HG03025 (cell line): ENCODE measurements at regions not wholly inside any gene's neighbourhood (a gene's known extent, or its start where the extent isn't known, plus 50 kb on each side); places are given as distances from the start of the nearest gene placed in this dataset.
"Not testable (repeated sequence)": the region's sequence is repeated elsewhere in the genome, so short reads cannot be mapped to it uniquely, and the experiment has no call there.

Experiments
- ATAC-seq: cut with Tn5 transposase; IDR thresholded peaks from one replicate; pipeline ENCODE4 v1.9.1; 2021; ENCODE audit warnings: mild to moderate bottlenecking, moderate library complexity; ENCODE audit not compliant: unreplicated experiment, low FRiP score

GRCh38 chr5:56316299-56316994 lies 83.3 kb upstream of the ANKRD55 start:
- no peak for ATAC-seq

DNA sequence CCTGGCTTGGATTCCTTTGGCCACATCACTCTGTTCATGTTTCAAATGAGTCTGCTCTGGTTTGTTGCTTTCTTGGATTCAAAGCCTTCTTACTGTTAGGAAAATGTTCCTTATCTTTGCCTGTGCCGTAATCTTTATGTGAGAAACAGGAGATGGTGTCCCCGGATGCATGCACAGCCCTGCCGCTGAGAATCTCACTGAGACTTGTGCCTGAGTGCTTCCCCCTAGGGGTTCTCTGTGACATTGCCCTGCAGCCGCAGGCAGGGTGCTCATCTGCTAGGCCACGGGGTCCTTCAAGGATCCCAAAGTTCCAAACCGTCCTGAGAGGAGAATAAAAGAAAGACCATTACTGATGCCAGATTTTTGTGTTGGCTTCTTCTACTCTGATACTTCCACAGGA lies 81.4 kb upstream of the ANKRD55 start:
- ATAC-seq = no peak

GRCh38 chr5:56313596-56313995 lies 80.5 kb upstream of the ANKRD55 start:
- ATAC-seq = no peak

- ATAC-seq = no peak
Observed at GRCh38 chr5:56313004-56313531, 79.9 kb upstream of the ANKRD55 start.

GRCh38 chr5:56311306-56311905 lies 78.3 kb upstream of the ANKRD55 start:
- no peak for ATAC-seq

GRCh38 chr5:56310711-56311204 lies 77.6 kb upstream of the ANKRD55 start:
- no peak for ATAC-seq

DNA sequence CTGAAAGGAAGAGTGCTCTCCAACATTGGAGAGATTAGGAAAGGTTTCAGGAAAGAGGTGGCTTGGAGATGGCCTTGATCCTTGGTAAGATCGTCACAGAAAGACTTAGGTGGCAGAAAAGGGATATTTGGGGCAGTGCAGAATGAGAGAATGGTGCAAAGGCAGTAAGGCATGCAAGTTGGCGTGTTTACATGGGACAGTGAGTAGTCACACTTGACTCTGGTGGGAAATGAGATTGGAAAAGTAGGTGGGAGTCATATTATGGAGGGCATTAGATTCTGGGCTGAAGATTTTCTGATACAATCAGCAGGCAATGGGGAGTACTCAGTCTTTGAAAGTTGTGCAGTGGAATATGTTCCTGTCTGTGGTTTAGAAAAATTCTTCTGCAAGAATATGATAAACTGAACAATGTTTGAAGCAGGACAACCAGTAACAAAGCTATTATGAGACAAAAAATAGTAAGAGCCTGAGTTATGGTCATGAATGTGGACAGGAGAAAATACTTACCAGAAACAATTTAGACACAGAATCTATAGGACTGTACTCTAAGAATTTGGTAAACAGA lies 76.2 kb upstream of the ANKRD55 start:
- no peak for ATAC-seq

- ATAC-seq = no peak
Observed at GRCh38 chr5:56307714-56308333, 74.7 kb upstream of the ANKRD55 start.

GRCh38 chr5:56306433-56307150 lies 73.5 kb upstream of the ANKRD55 start:
- no peak for ATAC-seq

- no peak for ATAC-seq
Observed at GRCh38 chr5:56305001-56305950, 72.1 kb upstream of the ANKRD55 start.

DNA sequence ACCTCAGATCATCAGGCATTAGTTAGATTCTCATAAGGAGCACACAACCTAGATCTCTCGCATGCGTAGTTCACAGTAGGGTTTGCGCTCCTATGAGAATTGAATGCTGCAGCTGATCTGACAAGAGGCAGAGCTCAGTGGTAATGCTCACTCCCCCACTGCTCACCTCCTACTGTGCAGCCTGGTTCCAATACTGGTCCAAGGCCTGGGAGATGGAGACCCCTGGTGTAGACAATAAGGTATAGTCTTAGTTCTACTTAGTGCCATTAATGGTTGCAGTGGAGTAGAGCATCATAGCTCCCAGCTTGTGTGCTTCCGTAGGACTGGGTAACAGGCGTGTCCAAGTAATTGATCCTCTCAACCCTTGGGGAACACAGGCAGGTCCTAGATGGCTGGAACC lies 70.4 kb upstream of the ANKRD55 start:
- no peak for ATAC-seq

- ATAC-seq = no peak
Observed at GRCh38 chr5:56302027-56302426, 68.9 kb upstream of the ANKRD55 start.

DNA sequence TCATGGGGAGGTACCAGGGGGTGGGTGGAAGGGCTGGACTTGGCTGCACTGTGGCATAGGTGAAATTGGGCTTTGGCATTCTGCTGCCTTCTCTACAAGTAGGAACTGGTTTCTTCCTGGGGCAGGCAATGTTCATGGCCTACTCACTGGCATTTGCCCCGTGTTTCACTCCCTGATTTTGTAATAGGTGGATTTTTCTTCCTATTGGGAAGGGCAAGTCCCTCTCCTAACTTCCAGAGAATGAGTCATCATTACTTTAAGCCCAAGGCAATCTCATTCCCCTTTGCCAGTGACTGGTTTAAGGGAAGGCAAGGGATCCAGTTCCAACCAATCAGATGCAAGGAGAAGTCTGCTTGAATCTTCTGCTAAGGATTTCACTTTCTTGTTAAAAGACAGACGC lies 67.9 kb upstream of the ANKRD55 start:
- ATAC-seq = no peak

GRCh38 chr5:56299212-56299611 lies 66.1 kb upstream of the ANKRD55 start:
- ATAC-seq = no peak

DNA sequence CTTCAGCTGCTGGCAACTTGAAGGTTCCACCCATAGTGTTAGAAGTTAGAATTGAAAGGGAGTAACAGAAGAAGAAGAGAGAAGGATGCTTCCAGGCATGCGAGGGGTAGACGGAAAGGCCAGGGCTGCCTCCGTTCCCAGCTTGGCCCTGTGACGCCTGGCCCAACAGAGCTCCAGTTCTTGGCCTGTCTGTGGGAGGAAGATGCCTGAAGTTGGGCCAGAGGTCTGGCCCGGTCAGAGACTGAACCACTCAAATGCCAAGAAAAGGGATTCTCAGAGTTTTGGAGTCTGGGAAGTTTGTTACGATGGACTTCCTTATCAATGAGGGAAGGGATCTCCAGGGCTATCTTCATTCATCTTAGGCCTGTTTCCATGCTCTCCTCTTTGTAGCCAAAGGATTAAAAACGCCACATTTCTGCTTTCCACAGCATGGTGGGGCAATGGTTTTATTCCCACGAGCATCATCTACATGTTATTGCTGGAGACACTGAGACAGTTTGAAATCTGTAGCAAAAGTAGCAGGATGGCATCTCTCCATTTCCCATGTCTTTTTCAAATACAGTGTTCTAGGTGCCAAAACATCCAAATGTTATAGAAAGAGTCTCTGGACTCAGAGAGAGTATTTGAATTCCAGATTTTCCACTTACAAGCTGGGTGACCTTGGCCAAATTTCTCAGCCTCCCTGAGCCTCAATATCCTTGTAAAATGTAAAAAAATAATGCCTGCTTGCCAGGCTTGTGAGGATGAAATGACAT lies 65.4 kb upstream of the ANKRD55 start:
- ATAC-seq = no peak

DNA sequence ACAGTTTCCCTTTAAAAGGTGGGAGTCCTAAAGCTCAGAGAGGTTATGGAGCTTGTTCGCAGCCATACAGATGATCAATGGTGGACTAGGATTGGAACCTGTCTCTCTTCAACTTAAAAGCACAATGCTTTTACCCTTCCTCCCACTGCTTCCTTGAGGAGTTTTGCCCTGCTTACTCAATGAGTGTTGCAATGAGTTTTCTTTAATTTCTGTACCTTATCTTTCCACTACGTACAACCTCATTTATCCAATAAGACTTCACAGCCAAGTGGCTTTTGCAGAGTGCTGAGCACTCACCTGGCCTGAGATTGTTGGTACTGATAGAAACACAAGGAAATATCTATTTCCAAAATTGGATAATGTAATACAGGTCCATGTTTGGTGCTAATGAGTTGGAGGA lies 64.7 kb upstream of the ANKRD55 start:
- no peak for ATAC-seq

- not testable (repeated sequence) for ATAC-seq
Observed at GRCh38 chr5:56295311-56295710, 62.2 kb upstream of the ANKRD55 start.

DNA sequence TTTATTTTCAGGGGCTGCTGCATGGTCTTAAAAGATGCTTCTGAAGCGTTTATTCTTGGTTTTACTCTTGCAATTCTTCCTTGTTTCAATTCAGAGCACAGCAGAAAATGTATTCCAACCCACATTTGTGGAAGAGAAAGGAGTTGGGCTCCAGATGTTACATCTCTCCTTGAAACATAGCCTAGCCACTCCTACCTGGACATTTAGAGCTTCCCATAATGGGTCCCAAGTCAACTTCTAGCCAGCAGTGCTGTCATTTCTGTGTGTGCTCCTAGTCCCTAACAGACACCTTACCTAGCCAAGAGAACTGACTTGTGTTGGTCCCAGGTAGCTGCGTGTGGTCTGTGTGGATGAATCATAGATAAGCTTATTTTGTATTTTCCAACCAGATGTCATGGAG lies 61.2 kb upstream of the ANKRD55 start:
- no peak for ATAC-seq

DNA sequence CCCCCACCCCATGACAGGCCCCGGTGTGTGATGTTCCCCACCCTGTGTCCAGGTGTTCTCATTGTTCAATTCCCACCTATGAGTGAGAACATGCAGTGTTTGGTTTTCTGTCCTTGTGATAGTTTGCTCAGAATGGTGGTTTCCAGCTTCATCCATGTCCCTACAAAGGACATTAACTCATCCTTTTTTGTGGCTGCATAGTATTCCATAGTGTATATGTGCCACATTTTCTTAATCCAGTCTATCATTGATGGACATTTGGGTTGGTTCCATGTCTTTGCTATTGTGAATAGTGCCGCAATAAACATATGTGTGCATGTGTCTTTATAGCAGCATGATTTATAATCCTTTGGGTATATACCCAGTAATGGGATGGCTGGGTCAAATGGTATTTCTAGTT lies 59.7 kb upstream of the ANKRD55 start:
- not testable (repeated sequence) for ATAC-seq
